ENCODE measurements at regions not wholly inside any gene's neighbourhood (a gene's known extent, or its start where the extent isn't known, plus 50 kb on each side); places are given as distances from the start of the nearest gene placed in this dataset.

DNA sequence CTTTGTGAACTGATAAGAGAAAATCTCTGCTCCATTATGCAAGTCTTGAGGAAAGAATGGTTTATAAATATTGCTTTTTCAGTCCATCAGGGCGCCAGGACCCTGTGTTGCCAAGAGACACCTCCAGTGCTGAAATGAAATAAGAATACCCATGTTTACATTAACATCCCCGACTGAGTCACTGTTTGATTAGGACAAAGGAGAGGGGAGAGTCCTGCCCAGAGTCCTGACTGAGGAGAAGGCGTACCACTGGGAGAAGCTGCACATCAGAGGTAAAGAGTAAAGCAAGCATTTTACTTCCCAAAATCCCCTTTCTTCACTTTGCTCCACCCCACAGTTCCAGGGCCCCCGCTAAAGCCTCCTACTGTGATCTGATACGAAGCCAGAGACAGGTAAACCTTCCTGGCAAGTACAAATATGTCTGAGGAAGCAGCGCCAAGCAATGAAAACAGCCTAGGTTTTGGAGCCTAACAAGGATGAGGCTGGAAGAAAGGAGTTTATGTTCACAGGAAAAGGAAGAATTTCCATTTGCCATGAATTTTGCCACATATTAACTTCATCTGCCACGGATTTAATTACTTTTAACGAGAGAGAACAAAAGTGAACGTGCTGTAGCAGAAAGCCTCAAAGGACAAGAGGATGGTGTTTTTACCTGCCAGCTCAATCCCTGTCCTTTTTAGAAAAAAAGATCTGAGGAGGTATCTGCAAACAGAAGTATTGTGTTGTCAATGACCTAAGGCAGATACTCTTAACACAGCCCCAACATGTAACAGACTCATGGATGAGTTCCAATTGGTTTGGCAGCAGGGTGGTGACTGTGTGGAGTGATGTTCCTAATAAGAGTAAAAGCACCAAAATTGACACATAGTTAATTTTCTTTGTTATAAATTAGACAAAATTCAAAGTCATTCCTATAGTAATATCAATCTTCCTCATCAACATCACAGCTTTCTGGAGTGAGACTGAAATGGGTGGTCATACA lies 209.4 kb upstream of the TLE4 start:
- no peak for DNase-seq

DNA sequence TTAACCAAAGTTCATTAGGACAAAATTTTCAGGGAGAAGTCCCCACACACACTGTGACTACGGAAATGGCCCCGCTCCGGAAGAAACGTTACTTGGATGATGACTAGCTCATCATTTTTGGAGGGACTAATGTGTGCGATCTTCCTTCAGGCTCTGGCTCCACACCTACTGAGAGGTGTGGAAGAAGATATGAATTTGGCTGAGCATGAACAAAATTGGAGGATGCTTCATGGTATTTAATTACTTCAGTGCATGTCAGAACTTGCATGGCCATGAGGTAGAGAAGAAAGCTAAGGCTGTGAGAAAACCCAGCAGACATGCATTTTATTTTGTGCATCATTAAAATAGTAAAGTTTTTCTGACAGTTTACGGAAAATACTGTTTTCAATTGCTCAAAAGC lies 202.1 kb upstream of the TLE4 start:
- no peak for DNase-seq

DNA sequence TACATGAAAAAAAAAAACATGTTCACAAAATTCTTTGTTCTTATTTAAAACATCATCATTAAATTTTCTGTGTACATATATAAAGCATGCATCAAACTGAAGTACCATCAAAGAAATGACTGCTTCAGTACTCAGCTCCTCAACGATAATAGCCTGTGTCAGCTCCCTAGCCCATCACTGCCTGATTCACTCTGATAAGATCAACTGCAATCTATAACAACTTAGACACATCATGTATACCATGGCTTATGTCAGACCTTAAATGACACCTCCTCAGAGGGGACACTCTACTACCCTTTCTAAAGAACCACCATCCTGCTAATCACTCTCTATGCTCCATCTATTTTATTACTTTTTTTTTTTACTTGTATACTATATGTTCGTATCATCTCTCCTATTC lies 200.5 kb upstream of the TLE4 start:
- no peak for DNase-seq

DNA sequence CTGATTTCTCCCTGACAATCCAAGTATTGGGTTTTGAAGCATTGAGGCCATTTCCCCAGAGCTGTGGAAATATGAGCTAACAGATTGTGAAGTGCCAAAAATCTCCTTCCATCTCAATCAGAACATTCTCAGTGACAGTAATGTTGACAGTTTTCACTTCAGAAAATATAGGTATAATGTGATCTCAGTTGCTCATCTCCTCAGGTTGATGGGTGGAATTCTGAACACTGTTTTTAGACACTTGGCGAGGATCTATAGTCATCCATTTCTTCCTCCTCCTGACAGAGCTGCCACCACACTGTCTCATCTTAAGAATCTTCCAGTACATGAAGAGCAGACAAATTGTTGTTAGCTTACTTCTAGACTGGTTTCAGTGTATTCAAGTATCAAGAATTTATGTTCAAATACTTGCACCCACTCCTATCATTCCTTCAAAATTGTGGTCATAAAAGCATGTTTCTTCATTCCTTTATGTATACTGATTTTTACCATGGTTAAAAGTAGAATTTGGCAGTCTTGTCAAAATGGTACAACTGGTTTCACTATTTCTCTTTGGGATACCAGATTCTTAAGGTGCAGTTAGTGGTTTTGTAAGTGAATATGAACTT lies 199.7 kb upstream of the TLE4 start:
- no peak for DNase-seq

DNA sequence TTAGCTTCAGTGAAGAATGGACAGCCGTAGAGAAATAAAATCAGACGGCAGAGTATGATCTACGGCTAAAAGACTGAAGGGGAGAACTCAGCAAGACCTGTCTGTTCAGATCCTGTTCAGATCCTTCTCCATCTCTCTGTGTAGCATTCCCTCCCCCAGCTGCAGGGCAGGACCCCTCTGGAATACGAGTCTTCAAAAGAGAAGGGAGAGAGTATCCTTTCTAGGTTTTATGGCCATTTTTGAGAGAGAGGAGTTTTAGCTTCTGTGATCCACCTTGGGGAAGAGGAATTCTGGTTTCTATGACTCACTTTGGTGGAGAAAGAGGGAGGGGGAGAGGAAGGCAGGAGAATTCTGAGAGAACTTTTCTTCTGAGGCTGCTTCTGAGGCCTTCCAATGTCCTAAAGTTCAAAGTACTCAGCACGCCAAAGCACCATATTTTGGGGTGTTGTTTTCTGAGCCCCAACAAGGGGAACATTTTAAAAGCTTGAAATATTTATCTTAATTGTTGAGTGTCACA lies 194.4 kb upstream of the TLE4 start:
- DNase-seq, result no peak

DNA sequence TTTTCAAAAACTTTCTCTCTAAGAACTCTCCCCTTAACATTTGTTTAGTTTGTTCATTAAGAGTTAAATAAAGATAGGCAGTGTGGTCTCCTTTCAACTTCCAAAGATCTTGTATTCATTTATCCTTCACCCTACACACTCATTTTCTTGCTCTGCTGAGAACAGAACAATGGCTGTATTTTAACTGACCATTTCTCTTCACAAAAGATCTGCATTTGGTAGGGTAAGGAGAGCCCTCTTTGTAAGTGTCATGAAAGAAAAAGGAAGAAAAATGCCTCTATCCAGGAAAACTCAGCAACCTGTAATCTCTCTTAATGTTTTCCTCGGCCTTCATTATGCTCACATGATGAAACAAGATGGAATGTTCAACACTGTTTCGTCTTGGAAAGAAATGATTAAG lies 193.7 kb upstream of the TLE4 start:
- no peak for DNase-seq

DNA sequence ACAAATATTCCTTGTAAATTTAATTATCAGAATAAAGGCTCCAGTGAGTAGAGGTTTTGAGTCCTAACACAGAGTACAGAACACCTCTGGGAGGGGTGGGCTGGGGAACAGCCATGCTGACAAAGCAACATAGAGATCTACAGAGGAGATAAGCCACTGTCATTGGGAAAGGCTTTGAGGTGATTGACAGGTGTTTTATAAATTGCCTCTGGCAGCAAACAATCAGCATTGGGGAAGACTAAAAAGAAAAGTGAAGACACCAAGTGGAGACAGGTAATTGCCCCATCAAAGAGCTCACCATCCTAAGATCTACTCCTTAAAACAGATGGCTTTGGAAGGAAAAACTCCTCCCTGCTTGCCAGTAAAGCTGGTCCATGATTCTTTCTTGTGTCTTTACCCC lies 189.7 kb upstream of the TLE4 start:
- no peak for DNase-seq

DNA sequence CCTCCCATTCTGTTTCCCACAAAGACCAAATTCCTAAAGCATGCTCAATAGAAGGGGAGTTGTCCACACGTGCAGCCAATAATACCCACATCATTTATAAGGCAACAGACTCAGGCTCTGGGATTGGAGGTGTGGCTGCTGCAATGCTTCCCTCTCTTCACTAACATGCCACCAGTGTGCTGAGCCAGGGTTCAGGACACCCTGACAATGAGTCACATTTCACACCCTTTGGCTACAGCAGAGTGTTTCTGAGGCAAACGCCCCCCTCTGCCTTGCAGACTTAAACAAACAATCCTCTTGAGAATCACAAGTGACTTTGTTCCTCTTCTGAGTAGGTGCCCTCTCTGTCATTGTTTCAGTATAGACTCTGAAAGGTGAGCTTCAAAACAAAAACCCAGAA lies 189.3 kb upstream of the TLE4 start:
- peak; percentile 2 for DNase-seq

DNA sequence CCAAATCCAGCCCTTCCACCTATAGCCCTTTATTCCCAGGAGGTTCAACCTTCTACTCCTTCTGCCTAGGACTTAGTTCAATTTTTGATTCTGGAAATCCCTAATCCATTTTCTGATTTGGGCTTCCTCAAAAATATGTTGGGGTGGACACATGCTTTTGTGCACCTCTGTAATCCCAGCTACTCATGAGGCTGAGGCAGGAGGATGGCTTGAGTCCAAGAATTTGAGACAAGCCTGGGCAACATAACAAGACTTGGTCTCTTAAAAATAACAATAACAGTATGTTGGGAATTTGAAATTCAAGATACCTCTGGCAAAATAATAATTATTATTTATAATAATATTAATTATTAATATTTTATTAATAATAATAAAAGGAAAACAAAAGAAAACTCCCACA lies 188.7 kb upstream of the TLE4 start:
- no peak for DNase-seq

DNA sequence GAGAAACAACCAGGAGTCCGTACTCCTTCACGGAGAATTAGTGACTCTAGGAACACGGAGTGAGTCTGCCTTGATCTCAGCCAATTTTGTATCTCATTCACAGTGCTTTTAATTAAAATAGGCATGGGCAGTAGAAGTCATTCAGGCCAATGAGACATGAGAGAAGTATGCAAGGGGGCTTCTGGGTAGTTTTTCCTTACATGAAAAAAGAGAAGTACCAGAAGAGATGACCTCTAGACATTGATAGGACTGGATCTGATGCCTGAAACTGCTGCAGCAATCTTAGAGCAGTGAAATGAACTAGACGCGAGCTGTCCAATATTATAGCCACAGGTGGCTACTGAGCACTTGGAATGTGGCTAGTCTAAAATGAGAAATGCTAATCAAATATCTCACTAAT lies 187.7 kb upstream of the TLE4 start:
- DNase-seq, result no peak

DNA sequence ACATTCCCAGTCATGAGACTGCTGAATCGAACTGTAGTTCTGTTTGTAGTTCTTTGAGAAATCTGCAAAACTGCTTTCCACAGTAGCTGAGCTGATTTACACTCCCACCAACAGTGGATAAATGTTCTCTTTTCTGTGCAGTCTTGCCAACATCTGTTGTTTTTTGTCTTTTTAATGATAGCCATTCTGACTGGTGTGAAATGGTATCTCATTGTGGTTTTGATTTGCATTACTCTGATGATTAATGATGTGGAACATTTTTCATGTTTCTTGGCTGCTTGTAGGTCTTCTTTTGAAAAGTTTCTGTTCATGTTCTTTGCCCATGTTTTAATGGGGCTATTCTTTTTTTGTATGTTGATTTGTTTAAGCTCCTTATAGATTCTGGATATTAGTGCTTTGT lies 187.3 kb upstream of the TLE4 start:
- no peak for DNase-seq

DNA sequence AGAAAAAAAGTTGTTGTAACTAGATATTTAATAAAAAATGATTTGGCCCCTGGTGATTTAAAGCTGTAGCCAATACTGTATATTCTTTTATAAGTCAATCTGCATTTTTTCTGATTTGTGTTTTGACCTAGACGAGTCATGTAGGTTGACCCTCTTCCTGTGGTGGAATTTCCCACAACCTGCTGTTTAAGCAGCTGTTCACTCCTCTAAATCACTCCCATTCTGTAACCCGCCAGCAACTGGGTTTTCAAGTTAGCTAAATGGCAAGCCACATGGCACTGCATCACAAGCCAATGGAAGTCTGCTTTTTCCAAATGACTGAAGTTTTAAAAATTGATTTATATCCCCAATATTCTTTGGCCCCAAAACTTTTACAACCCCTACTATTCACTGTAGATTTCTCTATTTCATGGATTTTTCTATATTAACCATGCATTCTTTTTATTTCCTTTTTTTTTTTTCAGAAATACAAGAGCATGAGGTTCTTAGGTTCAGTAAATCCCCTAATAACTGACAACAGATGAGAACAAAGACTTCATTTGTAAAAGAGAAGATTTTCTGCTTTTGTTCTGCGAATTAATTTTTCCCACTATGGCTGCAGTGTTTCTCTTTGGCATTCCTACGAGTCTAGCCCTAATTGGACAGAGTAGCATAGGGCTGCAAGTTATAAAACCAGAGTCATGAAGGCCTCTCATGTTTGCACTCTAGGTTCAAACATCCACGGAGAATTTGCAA lies 184.5 kb upstream of the TLE4 start:
- DNase-seq, result no peak

DNA sequence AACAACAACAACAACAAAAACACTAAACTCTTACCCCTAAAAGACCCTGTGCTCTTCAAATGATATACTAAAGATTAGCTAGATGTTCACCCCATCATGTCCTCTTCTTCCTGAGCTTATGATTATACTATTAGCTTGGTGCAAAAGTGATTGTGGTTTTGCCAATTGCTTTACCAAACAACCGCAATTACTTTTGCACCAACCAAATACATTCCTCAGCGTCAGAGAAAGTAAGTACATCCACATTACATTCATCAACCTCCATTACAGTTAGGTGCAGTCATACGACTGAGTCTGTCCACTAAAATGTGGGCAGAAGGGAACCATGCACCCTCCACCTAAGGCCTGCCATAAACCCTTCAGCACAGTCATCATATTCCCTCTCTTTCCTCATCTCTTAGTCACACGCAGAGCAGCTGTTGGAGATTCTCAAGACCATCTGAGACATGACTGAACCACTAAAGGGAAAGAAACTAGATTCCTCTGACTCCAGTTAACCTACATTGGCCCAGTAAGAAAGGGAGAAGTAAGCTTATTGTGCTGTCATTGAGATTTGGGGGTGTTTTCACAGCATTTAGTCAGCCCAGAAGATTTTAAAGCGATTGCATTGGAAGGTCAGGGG lies 181.6 kb upstream of the TLE4 start:
- DNase-seq, result no peak

DNA sequence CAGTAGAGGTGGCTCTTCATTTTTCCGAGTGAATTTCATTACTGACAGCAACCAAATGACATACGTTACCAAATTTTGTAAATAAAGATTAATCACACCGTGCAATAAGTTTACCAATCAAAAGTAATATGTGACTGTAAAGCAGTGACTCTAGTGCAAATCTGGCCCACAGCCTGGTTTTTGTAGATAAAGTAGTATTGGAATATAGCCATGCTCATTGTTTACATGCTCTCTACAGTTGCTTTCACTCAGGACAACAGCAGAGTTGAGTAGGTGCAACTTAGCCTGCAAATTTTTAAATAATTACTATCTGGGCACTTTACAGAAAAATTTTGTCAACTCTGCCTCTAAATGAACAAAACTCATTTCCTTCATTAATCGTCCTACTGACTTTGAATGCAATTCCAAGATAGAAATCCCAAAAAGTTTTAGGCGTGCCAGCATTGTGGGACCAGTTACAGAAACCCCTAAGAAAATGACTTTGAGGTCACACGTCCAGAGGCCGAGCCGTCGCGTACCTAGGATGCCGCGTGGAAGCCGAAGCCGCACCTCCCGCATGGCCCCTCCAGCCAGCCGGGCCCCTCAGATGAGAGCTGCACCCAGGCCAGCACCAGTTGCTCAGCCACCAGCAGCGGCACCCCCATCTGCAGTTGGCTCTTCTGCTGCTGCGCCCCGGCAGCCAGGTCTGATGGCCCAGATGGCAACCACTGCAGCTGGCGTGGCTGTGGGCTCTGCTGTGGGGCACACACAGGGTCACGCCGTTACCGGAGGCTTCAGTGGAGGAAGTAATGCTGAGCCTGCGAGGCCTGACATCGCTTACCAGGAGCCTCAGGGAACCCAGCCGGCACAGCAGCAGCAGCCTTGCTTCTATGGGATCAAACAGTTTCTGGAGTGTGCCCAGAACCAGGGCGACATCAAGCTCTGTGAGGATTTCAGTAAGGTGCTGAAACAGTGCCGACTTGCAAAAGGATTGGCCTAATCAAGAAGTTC lies 180.7 kb upstream of the TLE4 start:
- DNase-seq, result no peak

DNA sequence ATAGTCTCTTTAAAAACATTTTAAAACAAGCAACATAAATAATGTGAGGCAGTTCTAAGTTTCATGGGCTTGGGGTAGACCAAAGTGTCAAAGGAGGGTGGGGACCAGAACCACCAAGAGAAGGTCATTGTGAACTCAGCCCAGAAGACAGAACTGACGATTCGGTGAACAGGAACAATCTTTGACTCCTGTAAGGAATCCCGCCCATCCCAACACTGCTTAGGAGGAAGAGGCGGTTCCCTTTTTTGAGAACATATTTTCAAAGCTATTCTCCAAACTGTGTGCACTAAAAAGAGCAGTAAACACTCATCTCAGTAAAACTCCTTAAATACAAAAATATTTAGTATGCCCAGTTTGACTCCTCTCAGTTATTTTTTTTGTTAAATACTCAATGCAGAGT lies 176.5 kb upstream of the TLE4 start:
- no peak for DNase-seq

DNA sequence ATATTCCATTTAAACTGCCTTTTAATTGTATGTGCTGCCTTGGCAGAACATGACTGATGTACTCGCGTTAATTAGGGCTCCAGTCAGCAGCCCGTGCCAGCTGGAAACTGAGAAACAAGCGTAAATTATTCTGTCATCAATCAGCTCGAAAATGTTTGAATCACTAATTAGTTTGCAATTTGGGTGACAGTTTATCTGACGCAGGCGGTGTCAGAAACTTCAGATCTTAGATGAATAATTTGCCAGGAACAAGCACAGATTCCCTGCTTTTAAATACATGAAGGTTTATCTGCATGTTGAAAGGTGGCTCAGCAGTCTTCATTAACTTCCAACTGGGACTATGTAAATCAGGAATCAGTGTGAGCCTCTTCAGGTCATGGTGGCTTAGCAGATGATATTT lies 176.0 kb upstream of the TLE4 start:
- no peak for DNase-seq

DNA sequence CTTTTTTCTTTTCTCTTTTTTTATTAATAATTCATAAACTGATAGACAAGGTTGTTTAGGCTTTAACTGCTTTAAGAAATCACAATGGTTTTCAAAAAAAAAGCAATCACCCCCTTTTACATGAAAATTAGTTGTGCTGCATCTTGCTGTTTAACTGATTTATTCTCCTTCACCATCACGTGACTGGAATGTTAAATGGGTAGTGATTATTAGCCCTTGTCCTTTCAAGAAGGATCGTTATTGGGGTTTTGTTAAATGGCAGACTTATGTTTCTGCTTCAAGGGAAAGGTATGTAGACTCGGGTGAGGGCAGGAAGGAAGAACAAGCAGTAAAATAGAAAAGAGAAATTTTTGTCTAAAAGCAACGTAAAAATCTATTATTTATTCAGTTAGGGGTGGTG lies 175.6 kb upstream of the TLE4 start:
- no peak for DNase-seq

DNA sequence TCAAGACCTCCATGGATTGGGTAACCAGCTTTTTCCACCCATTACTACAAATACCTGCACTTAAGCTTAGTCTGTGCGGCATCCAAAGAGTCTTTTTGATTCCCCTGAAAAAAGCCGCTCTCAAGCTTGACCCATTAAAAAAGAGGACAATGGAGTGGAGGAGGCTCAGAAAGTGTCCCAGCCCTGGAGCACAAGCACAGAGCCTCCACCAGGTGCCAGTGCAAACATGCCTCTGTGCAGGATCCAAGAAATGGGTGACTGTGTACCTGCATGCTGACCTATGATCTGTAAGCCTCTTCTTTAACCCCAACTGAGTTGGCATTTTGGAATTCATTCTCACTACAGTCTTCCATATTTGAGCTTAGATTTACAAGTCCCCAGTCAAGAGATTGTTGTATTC lies 168.3 kb upstream of the TLE4 start:
- DNase-seq, result no peak

DNA sequence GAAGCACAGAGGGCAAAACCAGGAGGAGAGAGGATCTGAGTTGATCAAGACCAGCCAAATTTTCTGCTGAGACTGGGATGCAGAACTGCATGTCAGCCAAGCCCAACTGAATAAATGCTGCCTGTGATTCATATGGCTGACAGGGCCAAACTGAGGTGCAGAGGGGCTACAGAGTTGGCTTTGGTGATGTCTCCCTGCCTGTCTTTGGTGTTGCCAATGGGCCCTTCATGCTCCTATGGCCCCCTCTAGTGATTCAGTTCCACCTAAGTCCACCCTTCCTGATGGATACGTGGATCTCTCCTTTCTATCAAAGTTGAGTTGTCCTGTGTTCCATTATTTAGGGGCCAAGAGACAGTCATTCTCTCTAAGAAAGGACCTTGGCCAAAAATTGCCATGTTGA lies 163.6 kb upstream of the TLE4 start:
- no peak for DNase-seq

DNA sequence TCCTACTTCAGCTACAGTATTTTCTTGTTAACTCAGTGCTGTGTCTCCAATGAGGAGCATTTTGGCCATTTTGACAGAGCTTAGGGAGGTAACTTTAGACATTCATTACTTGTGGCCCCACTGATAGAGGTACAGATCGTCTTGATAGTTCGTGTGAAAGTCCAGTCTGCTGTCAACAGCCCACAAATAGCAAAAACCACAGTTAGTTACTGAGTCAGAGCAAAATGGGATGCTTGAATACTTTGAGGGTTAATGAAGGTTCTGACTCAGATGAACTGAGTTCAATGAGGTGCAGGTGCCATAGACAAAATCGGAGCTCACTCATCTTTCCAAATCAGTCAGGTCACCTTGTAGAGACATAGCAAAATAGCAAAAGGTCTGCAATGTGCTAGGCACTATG lies 163.1 kb upstream of the TLE4 start:
- DNase-seq, result no peak

DNA sequence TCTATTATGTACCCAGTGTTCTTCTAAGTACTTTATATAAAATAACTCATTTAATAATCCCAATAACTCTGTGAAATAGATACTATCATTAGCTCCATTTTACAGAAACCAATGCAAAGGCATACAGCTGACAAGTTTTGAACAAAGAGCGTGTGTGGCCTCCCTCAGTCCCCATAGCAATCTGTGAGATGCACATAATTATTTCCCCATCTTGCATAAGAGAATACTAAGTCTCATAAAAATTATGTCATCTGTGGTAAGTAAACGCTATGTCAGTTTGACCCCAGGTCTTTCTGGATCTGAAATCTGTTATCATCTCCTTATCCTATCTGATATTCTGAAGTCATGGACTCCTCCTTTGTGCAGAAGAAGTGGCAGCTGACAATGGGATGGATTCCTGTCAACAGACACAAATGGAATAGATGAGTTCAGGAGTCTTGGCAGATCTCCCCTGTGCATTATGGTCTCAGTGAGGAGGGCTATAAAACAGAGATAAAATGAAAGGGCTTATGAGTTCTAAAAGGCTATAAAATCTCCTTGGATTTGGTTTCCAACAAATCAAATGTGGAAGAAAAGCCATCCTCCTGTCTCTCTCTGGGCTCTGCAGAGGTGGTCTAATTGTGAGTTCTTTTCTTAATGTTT lies 162.5 kb upstream of the TLE4 start:
- no peak for DNase-seq

Measured in stimulated activated CD4-positive, alpha-beta T cell treated with anti-CD3 and anti-CD28 coated beads, Interleukin-1b, Interleukin-23, amount 100 ng/mL, for 48 hours (primary cell).